ENCODE measurements at regions not wholly inside any gene's neighbourhood (a gene's known extent, or its start where the extent isn't known, plus 50 kb on each side); places are given as distances from the start of the nearest gene placed in this dataset.

GRCh38 chr4:119932277-119932676, 134.4 kb downstream of the MAD2L1 start:
- ChIA-PET CTCF (ENCODE audit: partially characterized antibody) (no interaction called here), POLR2A (ENCODE audit: partially characterized antibody) (no interaction called here)
- H3K27ac Mint-ChIP-seq, result no peak overlapping the region
- no peaks in the 10 kb centered on the region for H3K36me3 Mint-ChIP-seq
- Histone ChIP-seq H3K4me1 (ENCODE audit: insufficient read depth, low read length) (no peaks in the 10 kb centered on the region), H3K27ac (ENCODE audit: low read depth, low read length) (no peak overlapping the region), H3K36me3 (ENCODE audit: insufficient read depth, low read length) (no peaks in the 10 kb centered on the region), H3K4me3 (ENCODE audit: low read length in 2 of 2) (no peak overlapping the region), H3K27me3 (ENCODE audit: insufficient read depth, low read length) (no peaks in the 10 kb centered on the region), H3K9me3 (ENCODE audit: control insufficient read depth in 1 of 2, low read length in 2 of 2) (no peaks in the 10 kb centered on the region)
- no peak overlapping the region for H3K4me3 Mint-ChIP-seq
- DNase-seq, result no peak
- intact Hi-C loops (cut with micrococcal nuclease), result no loop called here
- no peaks in the 10 kb centered on the region for H3K4me1 Mint-ChIP-seq
- peaks cover 0 to 1% of the 10 kb centered on the region in 2 donors for H3K27me3 Mint-ChIP-seq
- peaks cover 0 to 3% (median 0%) of the 10 kb centered on the region in 8 donors for H3K9me3 Mint-ChIP-seq

- peaks cover 0 to 3% of the 10 kb centered on the region in 2 donors for H3K27me3 Mint-ChIP-seq
- Histone ChIP-seq H3K27ac (ENCODE audit: low read depth, low read length) (no peak overlapping the region), H3K4me1 (ENCODE audit: insufficient read depth, low read length) (no peaks in the 10 kb centered on the region), H3K4me3 (ENCODE audit: low read length in 2 of 2) (no peak overlapping the region), H3K36me3 (ENCODE audit: insufficient read depth, low read length) (no peaks in the 10 kb centered on the region), H3K9me3 (ENCODE audit: control insufficient read depth in 1 of 2, low read length in 2 of 2) (no peaks in the 10 kb centered on the region), H3K27me3 (ENCODE audit: insufficient read depth, low read length) (no peaks in the 10 kb centered on the region)
- no peaks in the 10 kb centered on the region for H3K4me1 Mint-ChIP-seq
- H3K9me3 Mint-ChIP-seq, result peaks cover 0 to 5% (median 0%) of the 10 kb centered on the region in 8 donors
- H3K36me3 Mint-ChIP-seq, result no peaks in the 10 kb centered on the region
- no peak overlapping the region for H3K27ac Mint-ChIP-seq
- ChIA-PET CTCF (ENCODE audit: partially characterized antibody) (interaction anchor here (1.2 kb wide), 1 partner anchor 12 kb away, joined by 3 read pairs; no protein-coding TSS in a partner anchor), POLR2A (ENCODE audit: partially characterized antibody) (no interaction called here)
- no peak for DNase-seq
- intact Hi-C loops (cut with micrococcal nuclease), result no loop called here
- no peak overlapping the region for H3K4me3 Mint-ChIP-seq
Measured at GRCh38 chr4:119930546-119930945, 136.1 kb downstream of the MAD2L1 start.

- no peak overlapping the region for H3K27ac Mint-ChIP-seq
- no peaks in the 10 kb centered on the region for H3K36me3 Mint-ChIP-seq
- Histone ChIP-seq H3K4me3 (ENCODE audit: low read length in 2 of 2) (no peak overlapping the region), H3K9me3 (ENCODE audit: control insufficient read depth in 1 of 2, low read length in 2 of 2) (no peaks in the 10 kb centered on the region), H3K36me3 (ENCODE audit: insufficient read depth, low read length) (no peaks in the 10 kb centered on the region), H3K4me1 (ENCODE audit: insufficient read depth, low read length) (no peaks in the 10 kb centered on the region), H3K27me3 (ENCODE audit: insufficient read depth, low read length) (no peaks in the 10 kb centered on the region), H3K27ac (ENCODE audit: low read depth, low read length) (no peak overlapping the region)
- ChIA-PET POLR2A (ENCODE audit: partially characterized antibody) (no interaction called here), CTCF (ENCODE audit: partially characterized antibody) (no interaction called here)
- peaks cover 0 to 2% of the 10 kb centered on the region in 2 donors for H3K27me3 Mint-ChIP-seq
- H3K9me3 Mint-ChIP-seq, result peaks cover 0 to 5% (median 4%) of the 10 kb centered on the region in 8 donors
- intact Hi-C loops (cut with micrococcal nuclease), result no loop called here
- H3K4me1 Mint-ChIP-seq, result no peaks in the 10 kb centered on the region
- no peak overlapping the region for H3K4me3 Mint-ChIP-seq
- no peak for DNase-seq
Measured at GRCh38 chr4:119921830-119922229, 144.8 kb downstream of the MAD2L1 start.

GRCh38 chr4:119906277-119906676, 160.4 kb downstream of the MAD2L1 start:
- no peaks in the 10 kb centered on the region for H3K27me3 ChIP-seq (ENCODE audit: insufficient read depth, low read length)
- no peaks in the 10 kb centered on the region for H3K36me3 ChIP-seq (ENCODE audit: insufficient read depth, low read length)
- H3K4me1 Mint-ChIP-seq, result no peaks in the 10 kb centered on the region
- H3K27me3 Mint-ChIP-seq, result no peaks in the 10 kb centered on the region
- no peaks in the 10 kb centered on the region for H3K36me3 Mint-ChIP-seq
- no peak overlapping the region for H3K27ac ChIP-seq (ENCODE audit: low read depth, low read length)
- no peak for DNase-seq
- H3K4me3 ChIP-seq (ENCODE audit: low read length in 2 of 2), result no peak overlapping the region
- no peak overlapping the region for H3K4me3 Mint-ChIP-seq
- no peak overlapping the region for H3K27ac Mint-ChIP-seq
- no peaks in the 10 kb centered on the region for H3K9me3 ChIP-seq (ENCODE audit: control insufficient read depth in 1 of 2, low read length in 2 of 2)
- no peaks in the 10 kb centered on the region for H3K4me1 ChIP-seq (ENCODE audit: insufficient read depth, low read length)
- peaks cover 0 to 7% (median 4%) of the 10 kb centered on the region in 8 donors for H3K9me3 Mint-ChIP-seq
- intact Hi-C loops (cut with micrococcal nuclease), result no loop called here
- ChIA-PET CTCF (ENCODE audit: partially characterized antibody) (no interaction called here), POLR2A (ENCODE audit: partially characterized antibody) (no interaction called here)

GRCh38 chr4:119898211-119898610, 168.4 kb downstream of the MAD2L1 start:
- Mint-ChIP-seq H3K4me3 (no peak overlapping the region), H3K27ac (no peak overlapping the region), H3K36me3 (no peaks in the 10 kb centered on the region), H3K9me3 (peaks cover 0 to 4% (median 0%) of the 10 kb centered on the region in 8 donors), H3K27me3 (no peaks in the 10 kb centered on the region), H3K4me1 (no peaks in the 10 kb centered on the region)
- H3K27ac ChIP-seq (ENCODE audit: low read depth, low read length), result no peak overlapping the region
- H3K4me1 ChIP-seq (ENCODE audit: insufficient read depth, low read length), result no peaks in the 10 kb centered on the region
- intact Hi-C loops (cut with micrococcal nuclease), result no loop called here
- H3K4me3 ChIP-seq (ENCODE audit: low read length in 2 of 2), result no peak overlapping the region
- H3K36me3 ChIP-seq (ENCODE audit: insufficient read depth, low read length), result no peaks in the 10 kb centered on the region
- ChIA-PET POLR2A (ENCODE audit: partially characterized antibody) (no interaction called here), CTCF (ENCODE audit: partially characterized antibody) (no interaction called here)
- no peaks in the 10 kb centered on the region for H3K27me3 ChIP-seq (ENCODE audit: insufficient read depth, low read length)
- H3K9me3 ChIP-seq (ENCODE audit: control insufficient read depth in 1 of 2, low read length in 2 of 2), result no peaks in the 10 kb centered on the region
- no peak for DNase-seq

- H3K4me1 Mint-ChIP-seq, result no peaks in the 10 kb centered on the region
- intact Hi-C loops (cut with micrococcal nuclease), result no loop called here
- CTCF ChIA-PET (ENCODE audit: partially characterized antibody), result no interaction called here
Measured at GRCh38 chr4:119897260-119897659, 169.4 kb downstream of the MAD2L1 start.

GRCh38 chr4:119894650-119895208, 171.9 kb downstream of the MAD2L1 start:
- CTCF ChIA-PET (ENCODE audit: partially characterized antibody), result no interaction called here
- H3K27me3 Mint-ChIP-seq, result no peaks in the 10 kb centered on the region

More at GRCh38 chr4:119897260-119897659, 169.4 kb downstream of the MAD2L1 start:
- DNase-seq, result no peak
- Histone ChIP-seq H3K27ac (ENCODE audit: low read depth, low read length) (no peak overlapping the region), H3K27me3 (ENCODE audit: insufficient read depth, low read length) (no peaks in the 10 kb centered on the region), H3K9me3 (ENCODE audit: control insufficient read depth in 1 of 2, low read length in 2 of 2) (no peaks in the 10 kb centered on the region), H3K4me3 (ENCODE audit: low read length in 2 of 2) (no peak overlapping the region), H3K36me3 (ENCODE audit: insufficient read depth, low read length) (no peaks in the 10 kb centered on the region), H3K4me1 (ENCODE audit: insufficient read depth, low read length) (no peaks in the 10 kb centered on the region)
- no peaks in the 10 kb centered on the region for H3K27me3 Mint-ChIP-seq
- POLR2A ChIA-PET (ENCODE audit: partially characterized antibody), result no interaction called here
- H3K27ac Mint-ChIP-seq, result no peak overlapping the region
- H3K36me3 Mint-ChIP-seq, result no peaks in the 10 kb centered on the region
- peaks cover 0 to 2% (median 0%) of the 10 kb centered on the region in 8 donors for H3K9me3 Mint-ChIP-seq
- H3K4me3 Mint-ChIP-seq, result no peak overlapping the region

More at GRCh38 chr4:119894650-119895208, 171.9 kb downstream of the MAD2L1 start:
- no peaks in the 10 kb centered on the region for H3K36me3 Mint-ChIP-seq
- POLR2A ChIA-PET (ENCODE audit: partially characterized antibody), result no interaction called here
- intact Hi-C loops (cut with micrococcal nuclease), result no loop called here
- H3K4me1 Mint-ChIP-seq, result no peaks in the 10 kb centered on the region
- Histone ChIP-seq H3K9me3 (ENCODE audit: control insufficient read depth in 1 of 2, low read length in 2 of 2) (no peaks in the 10 kb centered on the region), H3K4me1 (ENCODE audit: insufficient read depth, low read length) (no peaks in the 10 kb centered on the region), H3K36me3 (ENCODE audit: insufficient read depth, low read length) (no peaks in the 10 kb centered on the region), H3K27ac (ENCODE audit: low read depth, low read length) (no peak overlapping the region), H3K4me3 (ENCODE audit: low read length in 2 of 2) (no peak overlapping the region), H3K27me3 (ENCODE audit: insufficient read depth, low read length) (no peaks in the 10 kb centered on the region)
- no peak for DNase-seq
- no peak overlapping the region for H3K27ac Mint-ChIP-seq
- no peaks in the 10 kb centered on the region for H3K9me3 Mint-ChIP-seq
- H3K4me3 Mint-ChIP-seq, result no peak overlapping the region
